ENCODE measurements at regions not wholly inside any gene's neighbourhood (a gene's known extent, or its start where the extent isn't known, plus 50 kb on each side); places are given as distances from the start of the nearest gene placed in this dataset.

- H3K4me3 ChIP-seq (ENCODE audit: low read length) = no peak overlapping the region
- DNase-seq = no peak
- no peaks in the 10 kb centered on the region for H4K20me1 ChIP-seq (ENCODE audit: insufficient read depth, low read length)
- H3F3A ChIP-seq (ENCODE audit: insufficient read depth, low read length) = no peaks in the 10 kb centered on the region
- H3K27ac ChIP-seq (ENCODE audit: low read length) = no peak overlapping the region
- no peak overlapping the region for H2AFZ ChIP-seq (ENCODE audit: low read length)
- no peaks in the 10 kb centered on the region for H3K79me2 ChIP-seq (ENCODE audit: low read length)
- H3K36me3 ChIP-seq (replicated peaks; ENCODE audit: insufficient read depth, low read length) = no peaks in the 10 kb centered on the region
- H3K9me2 ChIP-seq (replicated peaks; ENCODE audit: insufficient read depth, low read length) = no peaks in the 10 kb centered on the region
- H3K9me3 ChIP-seq (replicated peaks; ENCODE audit: insufficient read depth, low read length) = no peaks in the 10 kb centered on the region
- H3K4me1 ChIP-seq (ENCODE audit: low read length) = no peaks in the 10 kb centered on the region
- no peak overlapping the region for H3K4me2 ChIP-seq (ENCODE audit: low read depth, low read length)
- no peaks in the 10 kb centered on the region for H3K27me3 ChIP-seq (replicated peaks; ENCODE audit: insufficient read depth, low read length)
- H3K9ac ChIP-seq (ENCODE audit: low read length) = no peak overlapping the region
- TF ChIP-seq CTCF (IDR thresholded peaks at IDR 0.05; ENCODE audit: low read length) = no peak
- TF ChIP-seq EZH2phosphoT487 (IDR thresholded peaks at IDR 0.05; ENCODE audit: low read length) = no peak
- no peak for TF ChIP-seq EZH2 (optimal IDR thresholded peaks at IDR 0.05; ENCODE audit: low read depth, low read length)
Observed at GRCh38 chr6:134727081-134727480, 222.8 kb downstream of the ALDH8A1 start.

GRCh38 chr6:134725590-134725989 lies 224.3 kb downstream of the ALDH8A1 start:
- no peaks in the 10 kb centered on the region for H3F3A ChIP-seq (ENCODE audit: insufficient read depth, low read length)
- no peaks in the 10 kb centered on the region for H3K9me3 ChIP-seq (replicated peaks; ENCODE audit: insufficient read depth, low read length)
- no peaks in the 10 kb centered on the region for H3K79me2 ChIP-seq (ENCODE audit: low read length)
- H3K4me2 ChIP-seq (ENCODE audit: low read depth, low read length) = no peak overlapping the region
- no peak overlapping the region for H2AFZ ChIP-seq (ENCODE audit: low read length)
- no peak for TF ChIP-seq CTCF (IDR thresholded peaks at IDR 0.05; ENCODE audit: low read length)
- no peak for TF ChIP-seq EZH2 (optimal IDR thresholded peaks at IDR 0.05; ENCODE audit: low read depth, low read length)
- TF ChIP-seq EZH2phosphoT487 (IDR thresholded peaks at IDR 0.05; ENCODE audit: low read length) = no peak
- no peaks in the 10 kb centered on the region for H3K9me2 ChIP-seq (replicated peaks; ENCODE audit: insufficient read depth, low read length)
- no peaks in the 10 kb centered on the region for H4K20me1 ChIP-seq (ENCODE audit: insufficient read depth, low read length)
- H3K4me3 ChIP-seq (ENCODE audit: low read length) = no peak overlapping the region
- H3K27ac ChIP-seq (ENCODE audit: low read length) = no peak overlapping the region
- H3K27me3 ChIP-seq (replicated peaks; ENCODE audit: insufficient read depth, low read length) = no peaks in the 10 kb centered on the region
- H3K36me3 ChIP-seq (replicated peaks; ENCODE audit: insufficient read depth, low read length) = no peaks in the 10 kb centered on the region
- H3K4me1 ChIP-seq (ENCODE audit: low read length) = no peaks in the 10 kb centered on the region
- no peak overlapping the region for H3K9ac ChIP-seq (ENCODE audit: low read length)
- DNase-seq = no peak

- no peak for DNase-seq
- Histone ChIP-seq H3K4me3 (ENCODE audit: low read length) (no peak overlapping the region), H3K27ac (ENCODE audit: low read length) (no peak overlapping the region), H3K4me1 (ENCODE audit: low read length) (no peaks in the 10 kb centered on the region), H3K9me3 (replicated peaks; ENCODE audit: insufficient read depth, low read length) (no peaks in the 10 kb centered on the region), H3K9me2 (replicated peaks; ENCODE audit: insufficient read depth, low read length) (no peaks in the 10 kb centered on the region), H3K36me3 (replicated peaks; ENCODE audit: insufficient read depth, low read length) (no peaks in the 10 kb centered on the region), H4K20me1 (ENCODE audit: insufficient read depth, low read length) (no peaks in the 10 kb centered on the region), H3K4me2 (ENCODE audit: low read depth, low read length) (no peak overlapping the region), H3K27me3 (replicated peaks; ENCODE audit: insufficient read depth, low read length) (no peaks in the 10 kb centered on the region), H2AFZ (ENCODE audit: low read length) (no peak overlapping the region), H3F3A (ENCODE audit: insufficient read depth, low read length) (no peaks in the 10 kb centered on the region), H3K79me2 (ENCODE audit: low read length) (no peaks in the 10 kb centered on the region), H3K9ac (ENCODE audit: low read length) (no peak overlapping the region)
- TF ChIP-seq EZH2phosphoT487 (IDR thresholded peaks at IDR 0.05; ENCODE audit: low read length) (no peak), CTCF (IDR thresholded peaks at IDR 0.05; ENCODE audit: low read length) (no peak), EZH2 (optimal IDR thresholded peaks at IDR 0.05; ENCODE audit: low read depth, low read length) (no peak)
Observed at GRCh38 chr6:134724771-134725340, 225.0 kb downstream of the ALDH8A1 start.
